Dermis blood vessel endothelial cell (primary cell): ENCODE measurements at regions not wholly inside any gene's neighbourhood (a gene's known extent, or its start where the extent isn't known, plus 50 kb on each side); places are given as distances from the start of the nearest gene placed in this dataset.

Experiments used
- DNase-seq: peaks from one replicate; pipeline ENCODE4 v3.0.0; 2010

- no peak for DNase-seq
Measured at GRCh38 chr3:148420242-148420641, 277.5 kb upstream of the AGTR1 start.

GRCh38 chr3:148428862-148429605, 268.7 kb upstream of the AGTR1 start:
- no peak for DNase-seq

- no peak for DNase-seq
Measured at GRCh38 chr3:148433665-148434064, 264.0 kb upstream of the AGTR1 start.

- no peak for DNase-seq
Measured at GRCh38 chr3:148435534-148435933, 262.2 kb upstream of the AGTR1 start.

GRCh38 chr3:148439254-148439822, 258.4 kb upstream of the AGTR1 start:
- no peak for DNase-seq

GRCh38 chr3:148441191-148441590, 256.5 kb upstream of the AGTR1 start:
- DNase-seq: no peak

- no peak for DNase-seq
Measured at GRCh38 chr3:148450819-148451218, 246.9 kb upstream of the AGTR1 start.

- DNase-seq: no peak
Measured at GRCh38 chr3:148451969-148452368, 245.7 kb upstream of the AGTR1 start.

- DNase-seq: no peak
Measured at GRCh38 chr3:148453781-148454191, 243.9 kb upstream of the AGTR1 start.

GRCh38 chr3:148455098-148455497, 242.6 kb upstream of the AGTR1 start:
- no peak for DNase-seq

- DNase-seq: no peak
Measured at GRCh38 chr3:148457886-148458285, 239.8 kb upstream of the AGTR1 start.

GRCh38 chr3:148459931-148460513, 237.7 kb upstream of the AGTR1 start:
- DNase-seq: peak; percentile 9

GRCh38 chr3:148460686-148461085, 237.0 kb upstream of the AGTR1 start:
- no peak for DNase-seq

GRCh38 chr3:148464246-148464645, 233.5 kb upstream of the AGTR1 start:
- DNase-seq: peak; percentile 21

- peak; percentile 19 for DNase-seq
Measured at GRCh38 chr3:148466143-148466542, 231.6 kb upstream of the AGTR1 start.

- DNase-seq: no peak
Measured at GRCh38 chr3:148466980-148467740, 230.5 kb upstream of the AGTR1 start.

GRCh38 chr3:148477375-148477774, 220.3 kb upstream of the AGTR1 start:
- DNase-seq: no peak

- no peak for DNase-seq
Measured at GRCh38 chr3:148493631-148494030, 204.1 kb upstream of the AGTR1 start.

GRCh38 chr3:148494451-148494850, 203.3 kb upstream of the AGTR1 start:
- no peak for DNase-seq

GRCh38 chr3:148500881-148501280, 196.8 kb upstream of the AGTR1 start:
- no peak for DNase-seq

- no peak for DNase-seq
Measured at GRCh38 chr3:148510116-148510515, 187.6 kb upstream of the AGTR1 start.

- no peak for DNase-seq
Measured at GRCh38 chr3:148510561-148510960, 187.1 kb upstream of the AGTR1 start.

GRCh38 chr3:148512648-148513047, 185.1 kb upstream of the AGTR1 start:
- DNase-seq: no peak
